Natural killer cell (primary cell): ENCODE measurements at regions not wholly inside any gene's neighbourhood (a gene's known extent, or its start where the extent isn't known, plus 50 kb on each side); places are given as distances from the start of the nearest gene placed in this dataset.

Experiments
- ATAC-seq, 3 donors: fragments of 150-1000 bp in 2 of 3; fragments of 200-7000 bp in 1 of 3; cut with Tn5 transposase; 1 replicate in 1 of 3; 2 replicates in 2 of 3; pipeline ENCODE4 v1.10.0; 2021; ENCODE audit warnings: mild to moderate bottlenecking in 2 of 3, moderate library complexity in 2 of 3
- DNase-seq, 2 donors: peaks; one replicate each; pipeline versions ENCODE4 v3.0.0 to v3.0.0-alpha.2; 2013 to 2021; ENCODE audit warnings: mixed read lengths in 1 of 2
- H3K27ac ChIP-seq: one replicate; pipeline ENCODE4 v1.5.1; 2013; ENCODE audit warnings: mild to moderate bottlenecking, low read length
- H3K27me3 ChIP-seq: one replicate; pipeline ENCODE4 v1.6.1; 2013; ENCODE audit warnings: low read length; ENCODE audit not compliant: control insufficient read depth, insufficient read depth
- H3K36me3 ChIP-seq: one replicate; pipeline ENCODE4 v1.6.1; 2013; ENCODE audit warnings: low read length; ENCODE audit not compliant: control insufficient read depth, insufficient read depth
- H3K4me1 ChIP-seq: one replicate; pipeline ENCODE4 v1.6.1; 2013; ENCODE audit warnings: low read length; ENCODE audit not compliant: control insufficient read depth, insufficient read depth
- H3K4me3 ChIP-seq: one replicate; pipeline ENCODE4 v1.5.1; 2013; ENCODE audit warnings: low read length
- H3K9me3 ChIP-seq: one replicate; pipeline ENCODE4 v1.6.1; 2013; ENCODE audit warnings: low read length; ENCODE audit not compliant: control insufficient read depth, insufficient read depth
- H3K27ac Mint-ChIP-seq, 2 donors: one replicate each; pipeline ENCODE4 v1.8.0; 2022; ENCODE audit warnings: mild to moderate bottlenecking in 2 of 2, mixed read lengths in 2 of 2, moderate library complexity in 1 of 2
- H3K27me3 Mint-ChIP-seq, 2 donors: one replicate each; pipeline ENCODE4 v1.8.0; 2022; ENCODE audit warnings: low read depth in 2 of 2, mixed read lengths in 2 of 2
- H3K36me3 Mint-ChIP-seq: one replicate; pipeline ENCODE4 v1.8.0; 2022; ENCODE audit warnings: mixed read lengths
- H3K4me1 Mint-ChIP-seq, 2 donors: one replicate each; pipeline ENCODE4 v1.8.0; 2022; ENCODE audit warnings: mixed read lengths in 2 of 2
- H3K4me3 Mint-ChIP-seq: one replicate; pipeline ENCODE4 v1.8.0; 2022; ENCODE audit warnings: mild to moderate bottlenecking, moderate library complexity, mixed read lengths
- H3K9me3 Mint-ChIP-seq, 2 donors: one replicate each; pipeline ENCODE4 v1.8.0; 2022; ENCODE audit warnings: mixed read lengths in 2 of 2
- WGBS: methylation state at CpG from one replicate; pipeline ENCODE4 v1.1.7; 2013; ENCODE audit warnings: missing lambda C conversion rate; ENCODE audit not compliant: insufficient coverage; 5-methylcytosine and 5-hydroxymethylcytosine counted together
- intact Hi-C: fragments of 100-400 bp; cut with micrococcal nuclease; formaldehyde crosslinking; loops from one replicate; pipeline ENCODE4 v1.14.2; 2022
- TF ChIP-seq, protein P1 (sequence below): fragments of 200-600 bp; IDR thresholded peaks from one replicate; pipeline ENCODE4 v1.8.0; 2022; ENCODE audit warnings: antibody characterized with exemption

DNA sequence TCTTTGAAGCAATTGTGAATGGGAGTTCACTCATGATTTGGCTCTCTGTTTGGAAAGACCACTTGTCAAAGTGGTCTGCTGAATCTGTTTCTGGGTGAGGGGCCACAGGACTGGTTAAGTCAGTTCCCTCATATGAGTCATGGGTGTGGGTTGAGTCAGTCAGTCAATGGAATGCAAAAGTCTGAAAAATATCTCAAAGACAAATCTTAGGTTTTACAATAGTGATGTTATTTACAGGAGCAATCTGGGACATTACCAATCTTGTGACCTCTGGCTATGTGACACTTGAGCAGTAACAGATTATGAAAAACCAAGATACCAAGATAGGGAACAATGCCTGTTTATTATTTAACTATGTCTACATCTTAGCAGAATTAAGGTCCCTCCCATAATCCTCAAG lies 311.6 kb downstream of the AASDHPPT start:
- no peak overlapping the region for H3K27ac ChIP-seq
- no peaks in the 10 kb centered on the region for H3K36me3 ChIP-seq
- Mint-ChIP-seq H3K36me3 (peaks cover 6% of the 10 kb centered on the region), H3K9me3 (peaks cover 15 to 24% of the 10 kb centered on the region in 2 donors), H3K27me3 (no peaks in the 10 kb centered on the region), H3K27ac (no peak overlapping the region), H3K4me3 (no peak overlapping the region), H3K4me1 (no peaks in the 10 kb centered on the region)
- H3K9me3 ChIP-seq: no peaks in the 10 kb centered on the region
- H3K27me3 ChIP-seq: no peaks in the 10 kb centered on the region
- DNase-seq: no peak
- no peak for ATAC-seq
- TF ChIP-seq, protein P1, sequence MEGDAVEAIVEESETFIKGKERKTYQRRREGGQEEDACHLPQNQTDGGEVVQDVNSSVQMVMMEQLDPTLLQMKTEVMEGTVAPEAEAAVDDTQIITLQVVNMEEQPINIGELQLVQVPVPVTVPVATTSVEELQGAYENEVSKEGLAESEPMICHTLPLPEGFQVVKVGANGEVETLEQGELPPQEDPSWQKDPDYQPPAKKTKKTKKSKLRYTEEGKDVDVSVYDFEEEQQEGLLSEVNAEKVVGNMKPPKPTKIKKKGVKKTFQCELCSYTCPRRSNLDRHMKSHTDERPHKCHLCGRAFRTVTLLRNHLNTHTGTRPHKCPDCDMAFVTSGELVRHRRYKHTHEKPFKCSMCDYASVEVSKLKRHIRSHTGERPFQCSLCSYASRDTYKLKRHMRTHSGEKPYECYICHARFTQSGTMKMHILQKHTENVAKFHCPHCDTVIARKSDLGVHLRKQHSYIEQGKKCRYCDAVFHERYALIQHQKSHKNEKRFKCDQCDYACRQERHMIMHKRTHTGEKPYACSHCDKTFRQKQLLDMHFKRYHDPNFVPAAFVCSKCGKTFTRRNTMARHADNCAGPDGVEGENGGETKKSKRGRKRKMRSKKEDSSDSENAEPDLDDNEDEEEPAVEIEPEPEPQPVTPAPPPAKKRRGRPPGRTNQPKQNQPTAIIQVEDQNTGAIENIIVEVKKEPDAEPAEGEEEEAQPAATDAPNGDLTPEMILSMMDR: no peak
- no peak overlapping the region for H3K4me3 ChIP-seq
- intact Hi-C loops: no loop called here
- H3K4me1 ChIP-seq: no peaks in the 10 kb centered on the region

DNA sequence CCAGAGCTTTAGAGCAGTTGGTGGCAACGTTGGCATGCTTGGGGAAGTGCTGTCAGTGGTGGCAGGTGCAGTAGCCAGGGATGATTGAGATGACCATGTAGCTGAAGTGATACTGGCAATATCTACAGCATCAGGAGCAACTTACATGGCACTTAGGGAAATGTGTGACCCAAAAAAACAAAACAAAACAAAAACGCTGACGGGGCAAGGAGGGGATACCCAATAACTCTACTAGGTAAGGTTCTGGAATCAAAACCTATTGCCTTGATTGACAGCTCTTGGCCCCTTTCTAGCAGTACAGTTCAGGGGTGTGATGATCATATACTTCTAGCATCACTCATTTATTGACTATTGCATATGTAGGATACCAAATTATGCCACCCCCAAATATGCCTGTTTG lies 312.6 kb downstream of the AASDHPPT start:
- intact Hi-C loops: no loop called here
- ATAC-seq: no peak
- Mint-ChIP-seq H3K4me1 (no peaks in the 10 kb centered on the region), H3K27me3 (no peaks in the 10 kb centered on the region), H3K9me3 (peaks cover 13 to 20% of the 10 kb centered on the region in 2 donors), H3K27ac (no peak overlapping the region), H3K4me3 (no peak overlapping the region), H3K36me3 (no peaks in the 10 kb centered on the region)
- TF ChIP-seq, protein P1: no peak
- Histone ChIP-seq H3K4me1 (no peaks in the 10 kb centered on the region), H3K9me3 (no peaks in the 10 kb centered on the region), H3K27me3 (no peaks in the 10 kb centered on the region), H3K4me3 (no peak overlapping the region), H3K36me3 (no peaks in the 10 kb centered on the region), H3K27ac (no peak overlapping the region)
- WGBS: 70% methylated on average over 3 of the region's 3 CpGs
- DNase-seq: no peak

DNA sequence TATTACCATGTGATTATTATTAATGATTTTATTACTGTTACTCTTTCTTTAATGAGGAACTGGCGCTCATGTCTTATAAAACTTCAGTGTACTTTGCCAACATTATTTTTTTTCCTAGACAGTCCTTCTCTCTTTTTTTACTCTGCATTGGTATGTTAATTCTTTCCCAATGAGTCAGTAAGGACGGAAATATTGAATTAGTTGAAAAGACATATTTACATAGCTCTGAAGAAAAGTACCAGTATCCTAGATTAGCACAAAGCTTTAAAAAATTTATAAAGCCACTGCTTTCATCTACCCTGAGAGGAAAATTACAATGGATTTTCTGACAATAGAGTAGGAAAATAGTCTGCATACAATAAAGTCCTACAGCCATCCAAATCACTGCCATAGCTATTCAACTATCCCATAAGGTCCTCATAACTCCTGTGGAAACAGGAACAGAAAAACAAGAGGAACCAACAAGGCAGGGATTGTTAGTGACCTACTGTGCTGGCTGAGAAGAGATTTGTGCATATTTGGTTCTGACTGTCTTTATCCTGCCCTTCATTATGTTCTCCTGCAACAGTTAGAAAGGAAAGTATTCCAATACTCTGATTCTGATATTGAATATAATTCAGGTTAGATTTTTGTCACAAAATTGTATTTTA lies 314.4 kb downstream of the AASDHPPT start:
- TF ChIP-seq, protein P1: no peak
- WGBS: no CpG with 5 or more reads among the region's 2 CpGs
- H3K4me3 ChIP-seq: no peak overlapping the region
- H3K4me1 ChIP-seq: no peaks in the 10 kb centered on the region
- Mint-ChIP-seq H3K27ac (no peak overlapping the region), H3K36me3 (no peaks in the 10 kb centered on the region), H3K9me3 (peaks cover 14 to 23% of the 10 kb centered on the region in 2 donors), H3K4me1 (no peaks in the 10 kb centered on the region), H3K27me3 (no peaks in the 10 kb centered on the region), H3K4me3 (no peak overlapping the region)
- DNase-seq (no peak), ATAC-seq (no peak)
- H3K36me3 ChIP-seq: no peaks in the 10 kb centered on the region
- H3K27me3 ChIP-seq: no peaks in the 10 kb centered on the region
- H3K9me3 ChIP-seq: peaks cover 3% of the 10 kb centered on the region
- intact Hi-C loops: no loop called here
- H3K27ac ChIP-seq: no peak overlapping the region

DNA sequence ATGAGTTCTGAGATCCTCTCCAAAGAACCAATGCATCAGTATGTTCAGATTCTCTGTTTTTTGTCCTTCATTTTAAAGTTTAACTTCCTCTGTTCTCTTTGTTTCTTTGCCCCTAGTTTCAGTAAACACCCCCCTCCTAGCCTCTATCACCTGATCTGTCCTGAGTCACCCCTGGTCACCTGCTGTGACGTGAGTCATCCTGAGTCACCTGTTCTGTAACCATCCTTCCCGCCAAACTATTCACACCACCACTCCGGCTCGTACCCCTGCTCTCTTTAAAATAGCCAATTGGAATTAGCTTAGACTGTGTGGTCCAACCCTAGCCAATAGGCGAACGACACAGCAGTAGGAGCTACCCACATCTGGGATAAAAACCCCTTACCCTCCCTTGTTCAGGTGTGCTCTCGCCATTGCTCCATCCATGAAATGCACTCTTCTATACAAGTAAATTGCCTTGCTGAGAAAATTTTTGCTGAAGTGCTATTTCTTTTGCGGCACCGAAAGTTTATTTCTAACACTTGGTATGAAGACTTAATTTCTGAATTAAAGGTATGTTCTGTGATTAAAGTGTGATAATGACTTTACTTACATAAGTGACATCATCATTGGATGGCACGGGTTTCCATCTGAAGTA lies 318.4 kb downstream of the AASDHPPT start:
- no peak for ATAC-seq
- Histone ChIP-seq H3K4me1 (no peaks in the 10 kb centered on the region), H3K9me3 (peaks cover 7% of the 10 kb centered on the region), H3K36me3 (no peaks in the 10 kb centered on the region), H3K27me3 (no peaks in the 10 kb centered on the region), H3K27ac (no peak overlapping the region), H3K4me3 (no peak overlapping the region)
- TF ChIP-seq, protein P1: no peak
- intact Hi-C loops: no loop called here
- H3K4me3 Mint-ChIP-seq: no peak overlapping the region
- no peaks in the 10 kb centered on the region for H3K27me3 Mint-ChIP-seq
- WGBS: 88% methylated on average over 9 of the region's 10 CpGs
- H3K9me3 Mint-ChIP-seq: peaks cover 14 to 21% of the 10 kb centered on the region in 2 donors
- no peaks in the 10 kb centered on the region for H3K4me1 Mint-ChIP-seq
- H3K36me3 Mint-ChIP-seq: no peaks in the 10 kb centered on the region
- H3K27ac Mint-ChIP-seq: no peak overlapping the region
- no peak for DNase-seq
